GM21737 (cell line): ENCODE measurements at regions not wholly inside any gene's neighbourhood (a gene's known extent, or its start where the extent isn't known, plus 50 kb on each side); places are given as distances from the start of the nearest gene placed in this dataset.
"Not testable (repeated sequence)": the region's sequence is repeated elsewhere in the genome, so short reads cannot be mapped to it uniquely, and the experiment has no call there.

ENCODE experiments used
- ATAC-seq: cut with Tn5 transposase; IDR thresholded peaks from one replicate; pipeline ENCODE4 v1.9.1; 2021; ENCODE audit warnings: mild to moderate bottlenecking, moderate library complexity; ENCODE audit not compliant: unreplicated experiment

- no peak for ATAC-seq
These were observed 414.7 kb upstream of the PROX1 start for GRCh38 chr1:213572912-213573647.

- ATAC-seq, result no peak
These were observed 414.1 kb upstream of the PROX1 start for GRCh38 chr1:213573648-213574009.

GRCh38 chr1:213582976-213583567 is 404.7 kb upstream of the PROX1 start:
- no peak for ATAC-seq

GRCh38 chr1:213584272-213584671 is 403.5 kb upstream of the PROX1 start:
- ATAC-seq, result no peak

GRCh38 chr1:213585402-213585801 is 402.4 kb upstream of the PROX1 start:
- no peak for ATAC-seq

DNA sequence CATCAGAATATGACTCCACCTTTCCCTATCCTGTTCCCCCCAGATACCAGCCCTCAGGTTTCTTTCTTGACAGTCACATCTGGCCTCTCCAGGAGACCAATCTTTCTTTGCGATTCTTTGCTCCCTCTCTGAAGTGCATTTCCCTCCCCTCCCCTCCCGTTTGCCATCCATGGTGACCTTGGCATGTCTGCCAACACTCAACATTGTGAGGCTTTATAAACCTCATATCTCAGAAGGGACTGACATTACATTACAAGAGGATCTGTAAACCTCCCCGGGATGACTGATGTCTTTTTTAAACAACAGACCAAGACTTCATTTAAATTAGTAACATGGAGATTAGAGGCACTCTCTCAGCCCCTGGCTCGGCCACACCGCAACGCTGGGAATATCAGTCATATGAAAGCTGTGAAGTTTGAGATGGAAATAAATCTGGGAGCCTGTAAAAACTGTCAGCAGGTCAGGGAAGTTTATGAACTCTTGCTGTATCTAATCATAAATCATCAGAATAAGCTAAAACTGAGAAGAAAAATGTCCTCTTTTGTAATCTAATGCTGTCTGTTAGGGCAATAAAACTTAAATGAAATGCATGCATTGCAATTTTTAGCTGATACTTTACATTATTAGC is 401.7 kb upstream of the PROX1 start:
- no peak for ATAC-seq

DNA sequence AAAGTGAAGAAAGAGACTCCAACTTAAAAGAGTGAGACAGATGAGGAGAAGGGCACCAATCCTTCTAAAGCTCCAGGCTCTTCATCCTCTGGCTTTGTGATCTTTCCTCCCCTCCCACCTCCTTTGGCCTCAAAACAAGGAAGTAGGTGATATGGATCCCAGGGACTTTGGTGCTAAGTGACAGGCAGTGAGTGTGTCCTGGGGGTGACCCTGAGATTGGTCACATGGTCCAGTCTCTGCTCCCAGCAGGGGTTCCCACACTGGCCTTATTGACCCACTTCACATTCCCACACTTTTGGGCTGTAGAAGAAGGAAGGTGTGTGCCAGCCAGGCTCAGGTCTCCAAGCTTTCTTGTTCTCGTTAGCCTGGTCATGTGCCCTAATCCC is 401.2 kb upstream of the PROX1 start:
- no peak for ATAC-seq

- ATAC-seq, result no peak
These were observed 391.0 kb upstream of the PROX1 start for GRCh38 chr1:213596729-213597128.

DNA sequence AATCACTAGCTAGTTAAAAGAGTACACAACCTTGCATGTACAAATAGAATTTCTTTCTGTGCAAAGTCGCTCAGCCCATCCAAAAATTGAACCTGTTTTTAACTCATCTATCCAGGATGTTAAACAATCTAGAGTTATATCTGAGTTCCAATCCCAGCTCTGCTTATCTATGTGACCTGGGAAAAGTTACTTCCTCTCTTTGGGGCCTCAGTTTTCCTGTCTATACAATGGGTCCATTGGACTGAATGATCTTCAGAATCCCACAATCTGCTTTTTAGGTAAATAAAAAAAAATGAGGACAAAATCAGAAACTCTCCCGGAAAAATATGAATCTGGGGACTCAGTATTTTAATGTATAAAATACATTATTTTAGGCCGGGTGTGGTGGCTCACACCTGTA is 389.5 kb upstream of the PROX1 start:
- ATAC-seq, result no peak

DNA sequence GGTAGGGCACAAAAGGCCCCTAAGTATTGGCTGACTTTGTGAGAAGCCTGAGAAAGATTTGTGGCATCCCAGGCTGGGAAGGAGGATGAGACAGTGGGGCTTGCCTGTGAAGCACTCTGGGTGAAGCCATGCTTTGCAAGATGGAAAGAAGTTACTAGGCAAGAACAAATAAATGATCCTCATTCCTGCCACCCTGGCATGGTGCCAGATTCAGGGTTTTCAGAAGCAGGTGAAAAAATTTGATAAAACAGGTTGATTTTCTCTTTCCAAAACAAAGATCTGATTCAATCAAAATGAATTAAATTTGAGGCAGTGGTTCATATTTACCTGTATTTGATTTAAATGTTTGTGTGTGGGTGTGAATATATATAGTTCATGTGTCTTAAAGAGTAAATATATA is 386.9 kb upstream of the PROX1 start:
- no peak for ATAC-seq

- ATAC-seq, result not testable (repeated sequence)
These were observed 386.1 kb upstream of the PROX1 start for GRCh38 chr1:213601705-213602104.

DNA sequence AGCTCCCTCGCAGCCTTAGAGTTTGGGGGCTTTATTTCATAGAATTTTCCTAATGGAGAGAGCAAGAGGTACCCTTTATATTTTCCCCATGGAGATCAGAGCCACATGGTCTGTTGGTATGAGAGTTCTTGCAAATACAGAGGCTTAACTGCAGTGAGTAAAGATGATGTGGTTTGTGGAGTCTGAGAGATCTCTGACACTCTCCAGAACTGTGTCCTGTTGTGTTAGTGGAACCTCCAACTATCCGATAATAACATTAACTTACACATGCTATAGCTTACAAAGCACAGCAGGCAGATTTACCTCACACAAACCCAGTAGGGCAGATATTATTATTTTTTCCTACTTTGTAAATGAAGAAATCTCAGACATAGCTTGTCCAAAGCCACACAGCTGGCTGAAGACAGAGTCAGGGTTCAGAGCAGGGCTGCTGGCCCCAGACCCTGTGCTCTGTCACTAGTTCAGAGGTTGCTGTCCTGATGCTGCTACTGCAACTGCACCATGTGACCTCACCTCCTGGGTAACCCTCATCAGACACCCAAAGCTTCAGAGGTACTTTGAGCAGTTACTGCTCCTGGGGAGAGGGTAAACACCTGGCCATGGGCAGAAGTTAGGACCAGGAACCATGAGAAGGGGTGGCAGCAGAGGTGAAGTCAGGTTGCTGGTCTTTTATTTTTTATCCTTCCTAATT is 384.8 kb upstream of the PROX1 start:
- no peak for ATAC-seq

DNA sequence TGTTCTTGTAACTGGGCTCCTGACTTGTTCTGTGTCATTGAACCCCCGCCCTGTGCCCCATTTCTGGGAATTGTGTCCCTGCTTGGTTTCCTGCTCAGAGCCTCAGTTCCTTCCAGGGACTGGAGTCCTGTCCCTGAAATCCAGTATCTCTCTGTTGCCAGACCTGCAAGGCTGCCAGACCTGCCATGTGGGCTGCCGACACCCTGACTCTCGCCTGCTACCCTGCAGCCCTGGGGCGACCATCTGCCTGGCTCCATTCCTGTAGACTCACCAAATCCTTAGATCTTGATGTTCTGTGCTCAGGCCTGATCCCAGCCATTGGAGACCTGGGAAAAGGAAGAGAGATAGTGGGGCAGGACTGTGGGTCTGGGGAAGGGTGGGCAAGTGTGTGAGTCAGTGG is 383.3 kb upstream of the PROX1 start:
- no peak for ATAC-seq

GRCh38 chr1:213605732-213606131 is 382.0 kb upstream of the PROX1 start:
- no peak for ATAC-seq

GRCh38 chr1:213606252-213606820 is 381.4 kb upstream of the PROX1 start:
- no peak for ATAC-seq

- ATAC-seq, result no peak
These were observed 374.2 kb upstream of the PROX1 start for GRCh38 chr1:213613549-213613948.

- ATAC-seq, result no peak
These were observed 372.4 kb upstream of the PROX1 start for GRCh38 chr1:213615226-213615916.

DNA sequence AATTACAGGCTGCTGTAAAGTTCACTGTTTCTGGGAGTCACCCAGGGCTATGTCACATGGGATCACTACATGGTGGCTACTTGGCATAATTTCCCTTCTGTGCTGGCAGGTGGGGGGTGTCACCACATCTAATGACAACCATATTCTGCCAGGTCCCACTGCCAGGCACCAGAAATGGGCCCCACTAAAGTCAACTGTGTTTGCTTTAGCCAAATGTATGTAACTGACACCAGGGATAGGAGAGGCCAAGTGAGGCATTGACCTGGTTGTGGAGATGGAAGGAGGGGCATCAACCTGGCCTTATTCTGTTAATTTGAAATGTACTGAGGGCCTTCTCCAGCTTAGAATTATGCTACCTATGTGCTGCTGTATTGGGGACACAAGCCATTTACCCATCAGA is 370.6 kb upstream of the PROX1 start:
- ATAC-seq, result no peak

GRCh38 chr1:213618094-213618493 is 369.7 kb upstream of the PROX1 start:
- no peak for ATAC-seq

DNA sequence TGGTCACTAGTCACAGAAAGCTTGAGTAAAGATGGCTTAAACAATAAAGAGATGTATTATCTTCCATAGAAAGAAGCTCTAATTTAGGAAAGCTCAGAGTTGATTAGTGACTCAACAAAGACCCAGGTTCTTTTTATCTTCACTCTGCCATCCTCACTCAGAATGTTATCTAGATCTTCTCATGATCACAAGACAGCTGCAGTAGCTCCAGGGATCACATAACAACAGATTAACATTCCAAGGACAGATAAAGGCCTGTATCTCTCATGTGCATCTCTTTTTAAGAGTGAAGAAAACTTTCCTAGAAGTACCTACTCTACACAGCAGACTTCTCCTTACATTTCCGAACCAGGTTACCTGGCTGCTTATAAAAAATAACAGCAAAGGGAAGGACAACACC is 368.7 kb upstream of the PROX1 start:
- ATAC-seq, result no peak

DNA sequence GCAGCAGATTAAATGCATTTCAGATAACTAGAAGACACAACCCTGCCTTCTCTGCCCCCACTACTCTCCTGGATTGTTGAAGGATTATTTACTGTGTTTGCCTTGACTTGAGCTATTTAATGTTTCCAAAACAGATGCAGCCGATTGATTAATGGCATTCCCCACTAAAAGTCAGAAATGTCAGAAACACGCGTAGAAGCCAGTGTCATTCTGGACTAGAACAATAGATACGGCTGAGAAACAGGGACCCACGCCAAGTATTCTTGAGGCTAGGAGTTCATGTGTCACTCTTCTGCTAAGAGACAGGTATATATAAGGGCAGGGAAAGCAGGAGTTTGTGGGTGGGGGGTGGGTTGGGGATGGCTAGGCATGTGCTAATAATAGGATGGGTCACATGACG is 366.7 kb upstream of the PROX1 start:
- ATAC-seq, result no peak
